HCT116 (cell line): ENCODE measurements at regions not wholly inside any gene's neighbourhood (a gene's known extent, or its start where the extent isn't known, plus 50 kb on each side); places are given as distances from the start of the nearest gene placed in this dataset.

ENCODE experiments used
- ATAC-seq: fragments of 200-7000 bp; cut with Tn5 transposase; 2 replicates; pipeline ENCODE4 v1.9.1; 2020; ENCODE audit warnings: mild to moderate bottlenecking, moderate library complexity
- BruUV-seq: library from RNA; stranded (reverse); fragments of 400-500 nt; replicated peaks from 2 replicates; lab custom pipeline; 2021; lab: Mats Ljungman, UMichigan
- CTCF ChIA-PET: fragments of 300-600 bp; sonication (Branson Sonifier 250); formaldehyde crosslinking; loops from one replicate; lab custom pipeline; 2021; ENCODE audit warnings: antibody characterized with exemption; lab: Charles Lee
- POLR2A ChIA-PET: fragments of 300-600, 350-600 bp; sonication (Branson Sonifier 250); formaldehyde crosslinking; loops from one replicate; lab custom pipeline; 2021; ENCODE audit warnings: antibody characterized with exemption; lab: Charles Lee
- RAD21 ChIA-PET, 2 experiments: fragments of 300-600 bp; sonication (Branson Sonifier 250); formaldehyde crosslinking; loops; one replicate each; lab custom pipeline; 2023; ENCODE audit warnings: low total read pairs in 2 of 2; ENCODE audit not compliant: uncharacterized antibody in 2 of 2, unreplicated experiment in 2 of 2, low non-redundant PET in 1 of 2; lab: Charles Lee
- DNase-seq: peaks from one replicate; pipeline ENCODE4 v3.0.0-alpha.2; 2010; ENCODE audit warnings: low read depth, low spot score
- H2AFZ ChIP-seq: fragments of 200-600 bp; shearing (Covaris generic), sonication (generic); 2 replicates; pipeline ENCODE4 v1.6.1; 2017; ENCODE audit warnings: low read depth, mixed run types, mixed read lengths, antibody characterized with exemption, low read length; ENCODE audit not compliant: poor library complexity, severe bottlenecking
- H3K27ac ChIP-seq: 2 replicates; pipeline ENCODE4 v1.5.1; 2012; ENCODE audit warnings: low read depth, low read length
- H3K27me3 ChIP-seq: fragments of 200-600 bp; sonication (generic); 2 replicates; pipeline ENCODE4 v1.6.1; 2016; ENCODE audit warnings: mixed run types, low read length, mixed read lengths; ENCODE audit not compliant: insufficient read depth
- H3K36me3 ChIP-seq, 2 experiments: fragments of 200-500 bp in 1 of 2; fragments of 200-600 bp in 1 of 2; sonication (Bioruptor generic) in 1 of 2; sonication (generic) in 1 of 2; 2 replicates each; pipeline versions ENCODE4 v1.5.1 to v1.6.1; 2014 to 2016; ENCODE audit warnings: low read length in 2 of 2, inconsistent platforms in 1 of 2, mixed read lengths in 1 of 2, mixed run types in 1 of 2; ENCODE audit not compliant: insufficient read depth in 2 of 2, control insufficient read depth in 1 of 2
- H3K4me1 ChIP-seq, 2 experiments: fragments of 200-600 bp in 1 of 2; sonication (generic) in 1 of 2; 2 replicates each; pipeline versions ENCODE4 v1.5.1 to v1.6.1; 2012 to 2017; ENCODE audit warnings: low read length in 2 of 2, inconsistent platforms in 1 of 2, mild to moderate bottlenecking in 1 of 2, mixed read lengths in 1 of 2, mixed run types in 1 of 2, moderate library complexity in 1 of 2; ENCODE audit not compliant: insufficient read depth in 2 of 2, control insufficient read depth in 1 of 2
- H3K4me2 ChIP-seq: fragments of 200-600 bp; sonication (generic); 2 replicates; pipeline ENCODE4 v1.6.1; 2017; ENCODE audit warnings: mixed run types, low read length, mixed read lengths
- H3K4me3 ChIP-seq, 2 experiments: fragments of 200-600 bp in 1 of 2; sonication (generic) in 1 of 2; replicated peaks in 1 of 2; 2 replicates each; pipeline ENCODE4 v1.5.1; 2011 to 2016; ENCODE audit warnings: low read length in 2 of 2, control low read depth in 1 of 2, low read depth in 1 of 2, mild to moderate bottlenecking in 1 of 2, mixed read lengths in 1 of 2, mixed run types in 1 of 2
- H3K79me2 ChIP-seq: fragments of 200-600 bp; sonication (generic); 2 replicates; pipeline ENCODE4 v1.6.1; 2017; ENCODE audit warnings: mild to moderate bottlenecking, mixed run types, low read length, moderate library complexity, mixed read lengths; ENCODE audit not compliant: insufficient read depth
- H3K9ac ChIP-seq: fragments of 200-600 bp; sonication (generic); 2 replicates; pipeline ENCODE4 v1.6.1; 2016; ENCODE audit warnings: low read length, mixed read lengths
- H3K9me2 ChIP-seq: fragments of 200-600 bp; sonication (generic), shearing (Covaris generic); 2 replicates; pipeline ENCODE4 v1.6.1; 2017; ENCODE audit warnings: mixed run types, mild to moderate bottlenecking, moderate library complexity; ENCODE audit not compliant: insufficient read depth
- H3K9me3 ChIP-seq, 2 experiments: fragments of 200-500 bp in 1 of 2; fragments of 200-600 bp in 1 of 2; sonication (Bioruptor generic) in 1 of 2; sonication (generic) in 1 of 2; 2 replicates each; pipeline ENCODE4 v1.6.1; 2014 to 2017; ENCODE audit warnings: low read length in 2 of 2, mixed read lengths in 2 of 2, inconsistent platforms in 1 of 2, low read depth in 1 of 2, mild to moderate bottlenecking in 1 of 2, mixed run types in 1 of 2, moderate library complexity in 1 of 2; ENCODE audit not compliant: control insufficient read depth in 1 of 2, insufficient read depth in 1 of 2
- H4K20me1 ChIP-seq: fragments of 200-600 bp; sonication (generic), shearing (Covaris generic); 2 replicates; pipeline ENCODE4 v1.6.1; 2017; ENCODE audit warnings: mixed run types, mild to moderate bottlenecking, moderate library complexity; ENCODE audit not compliant: insufficient read depth
- FOSL1 ChIP-seq: IDR thresholded peaks from 2 replicates; pipeline ENCODE4 v1.6.1; 2012; ENCODE audit warnings: low read depth
- RAD21 ChIP-seq: IDR thresholded peaks from 2 replicates; pipeline ENCODE4 v1.6.1; 2012; ENCODE audit warnings: low read depth, mild to moderate bottlenecking
- TCF7L2 ChIP-seq: IDR thresholded peaks from 2 replicates; pipeline ENCODE4 v1.7.0; 2011; ENCODE audit warnings: borderline replicate concordance, inconsistent platforms; ENCODE audit not compliant: insufficient read depth, insufficient read length; ENCODE audit errors: extremely low read depth
- intact Hi-C: fragments of 100-400 bp; cut with micrococcal nuclease; formaldehyde crosslinking; loops from 2 replicates; pipeline ENCODE4 v1.10.0; 2022
- TF ChIP-seq, protein P1 (sequence below): IDR thresholded peaks from 2 replicates; pipeline ENCODE4 v1.6.1; 2011; ENCODE audit warnings: mild to moderate bottlenecking, low read length, moderate library complexity; ENCODE audit not compliant: insufficient replicate concordance; ENCODE audit errors: extremely low read depth
- TF ChIP-seq, protein P2 (sequence below), 3 experiments: fragments of 200-600 bp in 1 of 3; sonication (generic) in 1 of 3; IDR thresholded peaks in 2 of 3; conservative IDR thresholded peaks in 1 of 3; 2 replicates each; pipeline ENCODE4 v1.5.1; 2012 to 2017; ENCODE audit warnings: low read depth in 2 of 3, low read length in 2 of 3, antibody characterized with exemption in 1 of 3, borderline replicate concordance in 1 of 3, control low read depth in 1 of 3, mild to moderate bottlenecking in 1 of 3, mixed read lengths in 1 of 3, mixed run types in 1 of 3, moderate library complexity in 1 of 3; ENCODE audit not compliant: insufficient read depth in 1 of 3

DNA sequence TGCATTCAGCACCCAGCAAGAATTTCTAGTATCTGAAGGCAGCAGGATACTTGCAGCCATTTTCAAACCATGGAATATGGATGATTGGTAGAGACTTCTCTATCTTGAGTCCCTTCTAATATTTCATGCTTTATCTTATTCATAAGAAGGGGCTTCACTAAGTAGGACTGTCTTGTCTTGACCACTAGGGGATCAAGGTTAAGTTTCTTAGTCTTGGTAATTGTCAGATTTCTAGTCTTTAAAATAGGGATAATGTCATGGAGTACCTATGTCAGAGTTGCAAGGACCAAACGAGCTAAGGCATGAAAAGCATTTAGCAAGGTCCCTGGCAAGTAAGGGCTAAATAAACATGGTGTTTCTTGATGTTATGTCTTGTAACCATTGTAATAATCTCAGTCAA, 68.5 kb upstream of the ESR1 start:
- TF ChIP-seq FOSL1, result no peak
- TF ChIP-seq, protein P1, sequence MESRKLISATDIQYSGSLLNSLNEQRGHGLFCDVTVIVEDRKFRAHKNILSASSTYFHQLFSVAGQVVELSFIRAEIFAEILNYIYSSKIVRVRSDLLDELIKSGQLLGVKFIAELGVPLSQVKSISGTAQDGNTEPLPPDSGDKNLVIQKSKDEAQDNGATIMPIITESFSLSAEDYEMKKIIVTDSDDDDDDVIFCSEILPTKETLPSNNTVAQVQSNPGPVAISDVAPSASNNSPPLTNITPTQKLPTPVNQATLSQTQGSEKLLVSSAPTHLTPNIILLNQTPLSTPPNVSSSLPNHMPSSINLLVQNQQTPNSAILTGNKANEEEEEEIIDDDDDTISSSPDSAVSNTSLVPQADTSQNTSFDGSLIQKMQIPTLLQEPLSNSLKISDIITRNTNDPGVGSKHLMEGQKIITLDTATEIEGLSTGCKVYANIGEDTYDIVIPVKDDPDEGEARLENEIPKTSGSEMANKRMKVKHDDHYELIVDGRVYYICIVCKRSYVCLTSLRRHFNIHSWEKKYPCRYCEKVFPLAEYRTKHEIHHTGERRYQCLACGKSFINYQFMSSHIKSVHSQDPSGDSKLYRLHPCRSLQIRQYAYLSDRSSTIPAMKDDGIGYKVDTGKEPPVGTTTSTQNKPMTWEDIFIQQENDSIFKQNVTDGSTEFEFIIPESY, result no peak
- no peak for TF ChIP-seq RAD21
- no peak for TF ChIP-seq TCF7L2
- TF ChIP-seq, protein P2, sequence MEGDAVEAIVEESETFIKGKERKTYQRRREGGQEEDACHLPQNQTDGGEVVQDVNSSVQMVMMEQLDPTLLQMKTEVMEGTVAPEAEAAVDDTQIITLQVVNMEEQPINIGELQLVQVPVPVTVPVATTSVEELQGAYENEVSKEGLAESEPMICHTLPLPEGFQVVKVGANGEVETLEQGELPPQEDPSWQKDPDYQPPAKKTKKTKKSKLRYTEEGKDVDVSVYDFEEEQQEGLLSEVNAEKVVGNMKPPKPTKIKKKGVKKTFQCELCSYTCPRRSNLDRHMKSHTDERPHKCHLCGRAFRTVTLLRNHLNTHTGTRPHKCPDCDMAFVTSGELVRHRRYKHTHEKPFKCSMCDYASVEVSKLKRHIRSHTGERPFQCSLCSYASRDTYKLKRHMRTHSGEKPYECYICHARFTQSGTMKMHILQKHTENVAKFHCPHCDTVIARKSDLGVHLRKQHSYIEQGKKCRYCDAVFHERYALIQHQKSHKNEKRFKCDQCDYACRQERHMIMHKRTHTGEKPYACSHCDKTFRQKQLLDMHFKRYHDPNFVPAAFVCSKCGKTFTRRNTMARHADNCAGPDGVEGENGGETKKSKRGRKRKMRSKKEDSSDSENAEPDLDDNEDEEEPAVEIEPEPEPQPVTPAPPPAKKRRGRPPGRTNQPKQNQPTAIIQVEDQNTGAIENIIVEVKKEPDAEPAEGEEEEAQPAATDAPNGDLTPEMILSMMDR (IDR thresholded peaks at IDR 0.05 in 2 of 3, conservative IDR thresholded peaks at IDR 0.05 in 1 of 3; ENCODE audit: borderline replicate concordance in 1 of 3, insufficient read depth in 1 of 3, low read depth in 2 of 3, low read length in 2 of 3), result peak in 2 of 3 experiments; percentile 33 to 43; a peak in 4 of 6 replicates
- Histone ChIP-seq H3K79me2 (no peaks in the 10 kb centered on the region), H3K4me2 (no peak overlapping the region), H4K20me1 (no peaks in the 10 kb centered on the region), H2AFZ (no peak overlapping the region), H3K27me3 (no peaks in the 10 kb centered on the region), H3K4me3 (no peak overlapping the region), H3K9me2 (no peaks in the 10 kb centered on the region), H3K9me3 (no peaks in the 10 kb centered on the region), H3K4me1 (no peaks in the 10 kb centered on the region), H3K27ac (no peak overlapping the region), H3K9ac (no peak overlapping the region), H3K36me3 (no peaks in the 10 kb centered on the region)
- no TSS peak for BruUV-seq
- ChIA-PET POLR2A (no interaction called here), CTCF (no interaction called here), RAD21 (no interaction called here)
- ATAC-seq (no peak), DNase-seq (no peak)
- intact Hi-C loops, result no loop called here
